IMR-90 (cell line): ENCODE measurements at regions not wholly inside any gene's neighbourhood (a gene's known extent, or its start where the extent isn't known, plus 50 kb on each side); places are given as distances from the start of the nearest gene placed in this dataset.

ENCODE experiments used
- ATAC-seq: fragments of 200-7000 bp; cut with Tn5 transposase; 2 replicates; pipeline ENCODE4 v1.9.1; 2020; ENCODE audit warnings: low read depth, mild to moderate bottlenecking, moderate library complexity
- BruUV-seq: library from RNA; stranded (reverse); fragments of 400-500 nt; replicated peaks from 2 replicates; lab custom pipeline; 2021; lab: Mats Ljungman, UMichigan
- CTCF ChIA-PET: fragments of 300-600 bp; formaldehyde crosslinking; extraction: SDS; loops from one replicate; lab custom pipeline; 2021; ENCODE audit warnings: antibody characterized with exemption; lab: Yijun Ruan, JAX
- POLR2A ChIA-PET: fragments of 300-600 bp; sonication (Branson Sonifier 250); formaldehyde crosslinking; loops from one replicate; lab custom pipeline; 2022; ENCODE audit warnings: antibody characterized with exemption; ENCODE audit not compliant: unreplicated experiment; lab: Charles Lee
- DNase-seq: peaks from one replicate; pipeline ENCODE4 v3.0.0; 2013
- H2AFZ ChIP-seq: replicated peaks from 2 replicates; pipeline ENCODE3; 2013; ENCODE audit warnings: low read length, mild to moderate bottlenecking; ENCODE audit not compliant: poor library complexity
- H2AK5ac ChIP-seq: 2 replicates; pipeline ENCODE4 v1.6.1; 2013; ENCODE audit warnings: low read depth, low read length, inconsistent platforms
- H2AK9ac ChIP-seq: replicated peaks from 2 replicates; pipeline ENCODE3; 2013; ENCODE audit warnings: mild to moderate bottlenecking, low read depth, low read length, moderate library complexity; ENCODE audit not compliant: poor library complexity
- H2BK120ac ChIP-seq: 2 replicates; pipeline ENCODE4 v1.6.1; 2013; ENCODE audit warnings: low read depth, low read length, inconsistent platforms
- H2BK15ac ChIP-seq: 3 replicates; pipeline ENCODE4 v1.6.1; 2013; ENCODE audit warnings: low read depth, low read length, inconsistent platforms
- H2BK20ac ChIP-seq: 2 replicates; pipeline ENCODE4 v1.6.1; 2013; ENCODE audit warnings: low read depth, mild to moderate bottlenecking, inconsistent platforms, low read length, moderate library complexity
- H2BK5ac ChIP-seq: 2 replicates; pipeline ENCODE4 v1.6.1; 2013; ENCODE audit warnings: mild to moderate bottlenecking, low read depth, low read length, inconsistent platforms; ENCODE audit not compliant: poor library complexity, severe bottlenecking
- H3K14ac ChIP-seq: replicated peaks from 2 replicates; pipeline ENCODE4 v1.6.1; 2013; ENCODE audit warnings: low read depth, low read length, inconsistent platforms
- H3K18ac ChIP-seq: 2 replicates; pipeline ENCODE4 v1.6.1; 2013; ENCODE audit warnings: low read depth, low read length, control low read depth
- H3K23ac ChIP-seq: 2 replicates; pipeline ENCODE4 v1.6.1; 2013; ENCODE audit warnings: low read depth, low read length, inconsistent platforms
- H3K27ac ChIP-seq: 2 replicates; pipeline ENCODE4 v1.5.1; 2013; ENCODE audit warnings: mild to moderate bottlenecking, control low read depth, low read length; ENCODE audit not compliant: insufficient read depth
- H3K27me3 ChIP-seq: 2 replicates; pipeline ENCODE4 v1.6.1; 2013; ENCODE audit warnings: low read length; ENCODE audit not compliant: control insufficient read depth, insufficient read depth
- H3K36me3 ChIP-seq: 2 replicates; pipeline ENCODE4 v1.6.1; 2013; ENCODE audit warnings: low read length, mixed read lengths; ENCODE audit not compliant: control insufficient read depth, insufficient read depth
- H3K4ac ChIP-seq: 2 replicates; pipeline ENCODE4 v1.6.1; 2013; ENCODE audit warnings: low read depth, low read length, inconsistent platforms
- H3K4me1 ChIP-seq: 2 replicates; pipeline ENCODE4 v1.6.1; 2013; ENCODE audit warnings: low read length, mixed read lengths; ENCODE audit not compliant: control insufficient read depth, insufficient read depth
- H3K4me2 ChIP-seq: 2 replicates; pipeline ENCODE4 v1.6.1; 2013; ENCODE audit warnings: low read depth, mild to moderate bottlenecking, control low read depth, low read length, moderate library complexity
- H3K4me3 ChIP-seq: 2 replicates; pipeline ENCODE4 v1.5.1; 2013; ENCODE audit warnings: low read depth, mild to moderate bottlenecking, control low read depth, low read length, moderate library complexity; ENCODE audit not compliant: insufficient read depth
- H3K56ac ChIP-seq: 2 replicates; pipeline ENCODE4 v1.6.1; 2013; ENCODE audit warnings: low read length, inconsistent platforms; ENCODE audit not compliant: insufficient read depth; ENCODE audit errors: extremely low read depth
- H3K79me1 ChIP-seq, 2 experiments: 2 replicates each; pipeline ENCODE4 v1.6.1; 2013; ENCODE audit warnings: low read length in 2 of 2, inconsistent platforms in 1 of 2, low read depth in 1 of 2
- H3K9ac ChIP-seq: 2 replicates; pipeline ENCODE4 v1.6.1; 2013; ENCODE audit warnings: low read depth, low read length, control low read depth
- H3K9me1 ChIP-seq: 2 replicates; pipeline ENCODE4 v1.6.1; 2013; ENCODE audit warnings: low read length, inconsistent platforms; ENCODE audit not compliant: insufficient read depth
- H3K9me3 ChIP-seq: 2 replicates; pipeline ENCODE4 v1.6.1; 2013; ENCODE audit warnings: low read length; ENCODE audit not compliant: control insufficient read depth, insufficient read depth
- H4K20me1 ChIP-seq: 2 replicates; pipeline ENCODE4 v1.6.1; 2013; ENCODE audit warnings: low read length, inconsistent platforms; ENCODE audit not compliant: insufficient read depth
- H4K5ac ChIP-seq: 2 replicates; pipeline ENCODE4 v1.6.1; 2013; ENCODE audit warnings: mild to moderate bottlenecking, low read depth, low read length, control low read depth
- H4K8ac ChIP-seq, 2 experiments: 2 replicates each; pipeline ENCODE4 v1.6.1; 2013; ENCODE audit warnings: low read depth in 2 of 2, low read length in 2 of 2, control low read depth in 1 of 2, inconsistent platforms in 1 of 2
- H4K91ac ChIP-seq: 2 replicates; pipeline ENCODE4 v1.6.1; 2013; ENCODE audit warnings: low read depth, low read length, inconsistent platforms; ENCODE audit not compliant: insufficient read depth
- RCOR1 ChIP-seq: IDR thresholded peaks from 2 replicates; pipeline ENCODE4 v1.6.1; 2012; ENCODE audit warnings: mild to moderate bottlenecking, low read length, improper control_type of control experiment; ENCODE audit not compliant: insufficient replicate concordance
- WGBS, 2 experiments: methylation state at CpG; one replicate each; pipeline versions ENCODE4 v1.1.5 to v1.1.7; 2013; ENCODE audit warnings: missing lambda C conversion rate in 2 of 2; ENCODE audit not compliant: insufficient read length in 1 of 2; ENCODE audit errors: extremely low coverage in 2 of 2; 5-methylcytosine and 5-hydroxymethylcytosine counted together
- dilution Hi-C: fragments of 300-500 bp; cut with HindIII; formaldehyde crosslinking; loops from one replicate; pipeline ENCODE4 v1.14.3; 2018; ENCODE audit warnings: low sequenced_read_pairs; ENCODE audit not compliant: unreplicated experiment
- in situ Hi-C: fragments of 300-500 bp; cut with MboI; formaldehyde crosslinking; loops from 3 replicates; pipeline ENCODE4 v1.14.3; 2019; ENCODE audit warnings: low sequenced_read_pairs, inconsistent platforms, mixed read lengths
- intact Hi-C: fragments of 100-400 bp; cut with micrococcal nuclease; formaldehyde crosslinking; loops from 2 replicates; pipeline ENCODE4 v1.10.0; 2022

- Histone ChIP-seq H3K14ac (no peak overlapping the region), H4K20me1 (no peaks in the 10 kb centered on the region), H4K8ac (no peak overlapping the region), H3K56ac (no peak overlapping the region), H3K27me3 (no peaks in the 10 kb centered on the region), H3K4me2 (no peak overlapping the region), H3K4me1 (no peaks in the 10 kb centered on the region), H3K79me1 (no peaks in the 10 kb centered on the region), H2BK120ac (no peak overlapping the region), H2BK5ac (no peak overlapping the region), H3K4ac (no peak overlapping the region), H3K9ac (no peak overlapping the region), H3K4me3 (no peak overlapping the region), H2AK5ac (no peak overlapping the region), H2AFZ (no peak overlapping the region), H3K9me3 (no peaks in the 10 kb centered on the region), H3K27ac (no peak overlapping the region), H3K36me3 (no peaks in the 10 kb centered on the region), H2BK20ac (no peak overlapping the region), H4K5ac (no peak overlapping the region), H3K18ac (no peak overlapping the region), H4K91ac (no peak overlapping the region), H2AK9ac (no peak overlapping the region), H2BK15ac (no peak overlapping the region), H3K23ac (no peak overlapping the region), H3K9me1 (no peaks in the 10 kb centered on the region)
- no CpG with 5 or more reads among the region's 2 CpGs for WGBS, 2 experiments
- intact Hi-C loops, result no loop called here
- CTCF ChIA-PET, result no interaction called here
- DNase-seq (no peak), ATAC-seq (no peak)
- dilution Hi-C loops, result no loop called here
- in situ Hi-C loops, result no loop called here
- no peak for TF ChIP-seq RCOR1
- no TSS peak for BruUV-seq
- POLR2A ChIA-PET, result interaction anchor here (0.5 kb wide), 1 partner anchor 137 kb away, joined by 3 read pairs; no protein-coding TSS in a partner anchor
These were observed 594.8 kb upstream of the GOT2 start for GRCh38 chr16:59328961-59329360.
